ENCODE measurements at regions not wholly inside any gene's neighbourhood (a gene's known extent, or its start where the extent isn't known, plus 50 kb on each side); places are given as distances from the start of the nearest gene placed in this dataset.

- no peak for TF ChIP-seq TAF1 (IDR thresholded peaks at IDR 0.05; ENCODE audit: low read depth, low read length)
- no peak for TF ChIP-seq POLR2AphosphoS5 (IDR thresholded peaks at IDR 0.05; ENCODE audit: low read depth, low read length)
- no peak for TF ChIP-seq POU2F2 (IDR thresholded peaks at IDR 0.05; ENCODE audit: low read depth, low read length)
- no peak for TF ChIP-seq POLR2A (IDR thresholded peaks at IDR 0.05; ENCODE audit: low read depth, low read length)
- no peak for TF ChIP-seq SPI1 (IDR thresholded peaks at IDR 0.05; ENCODE audit: low read depth, low read length)
- TF ChIP-seq PAX5 (IDR thresholded peaks at IDR 0.05; ENCODE audit: insufficient read depth, low read length, severe bottlenecking), result no peak
Measured at GRCh38 chr4:79473439-79473724, 65.4 kb upstream of the GK2 start.
